ENCODE measurements at regions not wholly inside any gene's neighbourhood (a gene's known extent, or its start where the extent isn't known, plus 50 kb on each side); places are given as distances from the start of the nearest gene placed in this dataset.

- Mint-ChIP-seq H3K36me3 (ENCODE audit: low read depth) (no peaks in the 10 kb centered on the region), H3K4me1 (no peaks in the 10 kb centered on the region), H3K27me3 (ENCODE audit: low read depth) (peaks cover 10% of the 10 kb centered on the region), H3K4me3 (no peak overlapping the region), H3K9me3 (peaks cover 11% of the 10 kb centered on the region), H3K27ac (no peak overlapping the region)
- TF ChIP-seq CTCF (IDR thresholded peaks at IDR 0.05; ENCODE audit: unreplicated experiment in 3 of 3), result no peak
Observed at GRCh38 chr12:115847398-115847797, 430.1 kb downstream of the MED13L start.

GRCh38 chr12:115846516-115846915 is 431.0 kb downstream of the MED13L start:
- Mint-ChIP-seq H3K27me3 (ENCODE audit: low read depth) (peaks cover 10% of the 10 kb centered on the region), H3K9me3 (peaks cover 11% of the 10 kb centered on the region), H3K4me1 (no peaks in the 10 kb centered on the region), H3K36me3 (ENCODE audit: low read depth) (no peaks in the 10 kb centered on the region), H3K4me3 (no peak overlapping the region), H3K27ac (no peak overlapping the region)
- no peak for TF ChIP-seq CTCF (IDR thresholded peaks at IDR 0.05; ENCODE audit: unreplicated experiment in 3 of 3)

- Mint-ChIP-seq H3K36me3 (ENCODE audit: low read depth) (no peaks in the 10 kb centered on the region), H3K27me3 (ENCODE audit: low read depth) (peaks cover 27% of the 10 kb centered on the region)
Observed at GRCh38 chr12:115840159-115840558, 437.3 kb downstream of the MED13L start.

GRCh38 chr12:115838952-115839351 is 438.5 kb downstream of the MED13L start:
- no peak overlapping the region for H3K4me3 Mint-ChIP-seq
- H3K27me3 Mint-ChIP-seq (ENCODE audit: low read depth), result peaks cover 24% of the 10 kb centered on the region
- no peak overlapping the region for H3K27ac Mint-ChIP-seq
- no peak for TF ChIP-seq CTCF (IDR thresholded peaks at IDR 0.05; ENCODE audit: unreplicated experiment in 3 of 3)
- no peaks in the 10 kb centered on the region for H3K9me3 Mint-ChIP-seq
- no peaks in the 10 kb centered on the region for H3K36me3 Mint-ChIP-seq (ENCODE audit: low read depth)
- no peaks in the 10 kb centered on the region for H3K4me1 Mint-ChIP-seq

More at GRCh38 chr12:115840159-115840558, 437.3 kb downstream of the MED13L start:
- no peak for TF ChIP-seq CTCF (IDR thresholded peaks at IDR 0.05; ENCODE audit: unreplicated experiment in 3 of 3)
- Mint-ChIP-seq H3K27ac (no peak overlapping the region), H3K9me3 (peaks cover 3% of the 10 kb centered on the region), H3K4me1 (no peaks in the 10 kb centered on the region), H3K4me3 (no peak overlapping the region)

GRCh38 chr12:115837220-115837619 is 440.3 kb downstream of the MED13L start:
- Mint-ChIP-seq H3K4me3 (no peak overlapping the region), H3K9me3 (no peaks in the 10 kb centered on the region), H3K36me3 (ENCODE audit: low read depth) (no peaks in the 10 kb centered on the region), H3K27ac (no peak overlapping the region), H3K27me3 (ENCODE audit: low read depth) (peaks cover 17% of the 10 kb centered on the region), H3K4me1 (no peaks in the 10 kb centered on the region)
- no peak for TF ChIP-seq CTCF (IDR thresholded peaks at IDR 0.05; ENCODE audit: unreplicated experiment in 3 of 3)

GRCh38 chr12:115835445-115835844 is 442.0 kb downstream of the MED13L start:
- no peaks in the 10 kb centered on the region for H3K9me3 Mint-ChIP-seq
- no peak for TF ChIP-seq CTCF (IDR thresholded peaks at IDR 0.05; ENCODE audit: unreplicated experiment in 3 of 3)
- H3K27ac Mint-ChIP-seq, result no peak overlapping the region
- no peak overlapping the region for H3K4me3 Mint-ChIP-seq
- peaks cover 17% of the 10 kb centered on the region for H3K27me3 Mint-ChIP-seq (ENCODE audit: low read depth)
- H3K4me1 Mint-ChIP-seq, result no peaks in the 10 kb centered on the region
- no peaks in the 10 kb centered on the region for H3K36me3 Mint-ChIP-seq (ENCODE audit: low read depth)
